SK-N-SH treated with all-trans-retinoic acid at 6 μM for 48 hours (cell line): ENCODE measurements at regions not wholly inside any gene's neighbourhood (a gene's known extent, or its start where the extent isn't known, plus 50 kb on each side); places are given as distances from the start of the nearest gene placed in this dataset.

Experiments used
- ATAC-seq: fragments of 200-7000 bp; cut with Tn5 transposase; 3 replicates; pipeline ENCODE4 v1.9.1; 2020; ENCODE audit warnings: mild to moderate bottlenecking, moderate library complexity
- ARNTL ChIP-seq: fragments of 450-650 bp; formaldehyde crosslinking; IDR thresholded peaks from 2 replicates; pipeline ENCODE4 v1.5.0; 2020; ENCODE audit warnings: low read depth, mild to moderate bottlenecking, moderate library complexity, borderline replicate concordance
- BACH2 ChIP-seq: fragments of 250-450 bp; sonication (Bioruptor Pico); IDR thresholded peaks from 2 replicates; pipeline ENCODE4 v1.9.0; 2021; ENCODE audit warnings: mild to moderate bottlenecking, borderline replicate concordance
- CSDC2 ChIP-seq: fragments of 250-450 bp; sonication (Bioruptor Pico); IDR thresholded peaks from 2 replicates; pipeline ENCODE4 v1.5.0; 2020; ENCODE audit warnings: mild to moderate bottlenecking, moderate library complexity
- ESRRG ChIP-seq: fragments of 250-450 bp; sonication (Bioruptor Pico); IDR thresholded peaks from 2 replicates; pipeline ENCODE4 v1.6.1; 2021; ENCODE audit warnings: mild to moderate bottlenecking
- GLIS3 ChIP-seq: fragments of 250-450 bp; sonication (Bioruptor Pico); IDR thresholded peaks from 2 replicates; pipeline ENCODE4 v1.5.0; 2020; ENCODE audit warnings: mild to moderate bottlenecking, moderate library complexity
- ISL1 ChIP-seq: fragments of 250-450 bp; sonication (Bioruptor Pico); IDR thresholded peaks from 2 replicates; pipeline ENCODE4 v2.1.2; 2022; ENCODE audit warnings: mild to moderate bottlenecking, moderate library complexity
- OSR1 ChIP-seq: fragments of 250-450 bp; sonication (Bioruptor Pico); IDR thresholded peaks from 2 replicates; pipeline ENCODE4 v1.8.0; 2022; ENCODE audit warnings: moderate library complexity, mild to moderate bottlenecking, inconsistent platforms
- PPARA ChIP-seq: fragments of 250-450 bp; sonication (Bioruptor Pico); IDR thresholded peaks from 2 replicates; pipeline ENCODE4 v1.5.0; 2020; ENCODE audit warnings: mild to moderate bottlenecking, borderline replicate concordance
- RARB ChIP-seq: fragments of 250-450 bp; sonication (Bioruptor Pico); IDR thresholded peaks from 2 replicates; pipeline ENCODE4 v1.8.0; 2021; ENCODE audit warnings: mild to moderate bottlenecking, moderate library complexity
- SNAI2 ChIP-seq: fragments of 250-450 bp; sonication (Bioruptor Pico); IDR thresholded peaks from 2 replicates; pipeline ENCODE4 v1.5.0; 2020; ENCODE audit warnings: mild to moderate bottlenecking, moderate library complexity
- TCF4 ChIP-seq: fragments of 250-450 bp; sonication (Bioruptor Pico); IDR thresholded peaks from 2 replicates; pipeline ENCODE4 v1.8.0; 2021; ENCODE audit warnings: mild to moderate bottlenecking, moderate library complexity, borderline replicate concordance
- TOX ChIP-seq: fragments of 250-450 bp; sonication (Bioruptor Pico); IDR thresholded peaks from 2 replicates; pipeline ENCODE4 v1.8.0; 2021; ENCODE audit warnings: mild to moderate bottlenecking, moderate library complexity, borderline replicate concordance
- ZC3H10 ChIP-seq: fragments of 250-450 bp; sonication (Bioruptor Pico); IDR thresholded peaks from 2 replicates; pipeline ENCODE4 v1.5.1; 2021; ENCODE audit warnings: mild to moderate bottlenecking, moderate library complexity
- ZFP3 ChIP-seq: fragments of 250-450 bp; sonication (Bioruptor Pico); IDR thresholded peaks from 2 replicates; pipeline ENCODE4 v1.5.0; 2020; ENCODE audit warnings: mild to moderate bottlenecking, moderate library complexity
- ZNF565 ChIP-seq: fragments of 450-650 bp; formaldehyde crosslinking; conservative IDR thresholded peaks from 2 replicates; pipeline ENCODE4 v1.5.0; 2020; ENCODE audit warnings: low read depth, mild to moderate bottlenecking, moderate library complexity
- ZNF70 ChIP-seq: fragments of 450-650 bp; formaldehyde crosslinking; IDR thresholded peaks from 2 replicates; pipeline ENCODE4 v1.5.0; 2020; ENCODE audit warnings: mild to moderate bottlenecking, moderate library complexity
- ZNF8 ChIP-seq: fragments of 450-650 bp; formaldehyde crosslinking; IDR thresholded peaks from 2 replicates; pipeline ENCODE4 v1.5.0; 2020; ENCODE audit warnings: mild to moderate bottlenecking, moderate library complexity
- TF ChIP-seq, protein P1 (sequence below): fragments of 250-450 bp; sonication (Bioruptor Pico); IDR thresholded peaks from 2 replicates; pipeline ENCODE4 v1.5.1; 2020; ENCODE audit warnings: low read depth, mild to moderate bottlenecking, moderate library complexity
- TF ChIP-seq, protein P2 (sequence below): fragments of 250-450 bp; sonication (Bioruptor Pico); IDR thresholded peaks from 2 replicates; pipeline ENCODE4 v1.5.0; 2020; ENCODE audit warnings: mild to moderate bottlenecking, moderate library complexity
- TF ChIP-seq, protein P3 (sequence below): fragments of 250-450 bp; sonication (Bioruptor Pico); IDR thresholded peaks from 2 replicates; pipeline ENCODE4 v1.8.0; 2020; ENCODE audit warnings: mild to moderate bottlenecking, moderate library complexity, borderline replicate concordance

DNA sequence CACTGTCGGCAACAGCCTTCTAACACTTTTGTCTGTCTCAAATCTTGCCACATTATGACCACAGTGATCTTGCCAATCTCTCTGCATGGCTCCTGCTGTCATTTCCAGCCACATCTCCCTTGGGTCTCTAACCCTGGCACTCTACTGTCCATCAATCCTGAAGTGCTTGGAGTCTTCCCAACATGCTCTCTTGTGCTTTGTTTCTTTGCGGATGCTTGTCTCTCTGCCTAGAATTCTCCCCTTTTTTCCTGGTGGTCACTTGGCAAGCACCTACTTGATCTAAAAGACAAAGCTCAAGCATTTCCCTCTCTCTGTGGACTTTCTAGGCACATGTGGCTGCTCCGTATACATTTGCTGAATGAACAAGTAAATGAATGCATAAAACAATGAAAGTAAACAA, 290.7 kb upstream of the MAP3K7 start:
- no peak for ATAC-seq
- TF ChIP-seq, protein P1, sequence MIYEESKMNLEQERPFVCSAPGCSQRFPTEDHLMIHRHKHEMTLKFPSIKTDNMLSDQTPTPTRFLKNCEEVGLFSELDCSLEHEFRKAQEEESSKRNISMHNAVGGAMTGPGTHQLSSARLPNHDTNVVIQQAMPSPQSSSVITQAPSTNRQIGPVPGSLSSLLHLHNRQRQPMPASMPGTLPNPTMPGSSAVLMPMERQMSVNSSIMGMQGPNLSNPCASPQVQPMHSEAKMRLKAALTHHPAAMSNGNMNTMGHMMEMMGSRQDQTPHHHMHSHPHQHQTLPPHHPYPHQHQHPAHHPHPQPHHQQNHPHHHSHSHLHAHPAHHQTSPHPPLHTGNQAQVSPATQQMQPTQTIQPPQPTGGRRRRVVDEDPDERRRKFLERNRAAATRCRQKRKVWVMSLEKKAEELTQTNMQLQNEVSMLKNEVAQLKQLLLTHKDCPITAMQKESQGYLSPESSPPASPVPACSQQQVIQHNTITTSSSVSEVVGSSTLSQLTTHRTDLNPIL (CRISPR knock-in tag): no peak
- TF ChIP-seq ARNTL (CRISPR knock-in tag) (no peak), GLIS3 (CRISPR knock-in tag) (no peak), ZNF8 (no peak), ISL1 (CRISPR knock-in tag) (no peak), TOX (CRISPR knock-in tag) (no peak), ZNF565 (no peak), BACH2 (CRISPR knock-in tag) (no peak), ESRRG (CRISPR knock-in tag) (no peak)
- TF ChIP-seq, protein P2, sequence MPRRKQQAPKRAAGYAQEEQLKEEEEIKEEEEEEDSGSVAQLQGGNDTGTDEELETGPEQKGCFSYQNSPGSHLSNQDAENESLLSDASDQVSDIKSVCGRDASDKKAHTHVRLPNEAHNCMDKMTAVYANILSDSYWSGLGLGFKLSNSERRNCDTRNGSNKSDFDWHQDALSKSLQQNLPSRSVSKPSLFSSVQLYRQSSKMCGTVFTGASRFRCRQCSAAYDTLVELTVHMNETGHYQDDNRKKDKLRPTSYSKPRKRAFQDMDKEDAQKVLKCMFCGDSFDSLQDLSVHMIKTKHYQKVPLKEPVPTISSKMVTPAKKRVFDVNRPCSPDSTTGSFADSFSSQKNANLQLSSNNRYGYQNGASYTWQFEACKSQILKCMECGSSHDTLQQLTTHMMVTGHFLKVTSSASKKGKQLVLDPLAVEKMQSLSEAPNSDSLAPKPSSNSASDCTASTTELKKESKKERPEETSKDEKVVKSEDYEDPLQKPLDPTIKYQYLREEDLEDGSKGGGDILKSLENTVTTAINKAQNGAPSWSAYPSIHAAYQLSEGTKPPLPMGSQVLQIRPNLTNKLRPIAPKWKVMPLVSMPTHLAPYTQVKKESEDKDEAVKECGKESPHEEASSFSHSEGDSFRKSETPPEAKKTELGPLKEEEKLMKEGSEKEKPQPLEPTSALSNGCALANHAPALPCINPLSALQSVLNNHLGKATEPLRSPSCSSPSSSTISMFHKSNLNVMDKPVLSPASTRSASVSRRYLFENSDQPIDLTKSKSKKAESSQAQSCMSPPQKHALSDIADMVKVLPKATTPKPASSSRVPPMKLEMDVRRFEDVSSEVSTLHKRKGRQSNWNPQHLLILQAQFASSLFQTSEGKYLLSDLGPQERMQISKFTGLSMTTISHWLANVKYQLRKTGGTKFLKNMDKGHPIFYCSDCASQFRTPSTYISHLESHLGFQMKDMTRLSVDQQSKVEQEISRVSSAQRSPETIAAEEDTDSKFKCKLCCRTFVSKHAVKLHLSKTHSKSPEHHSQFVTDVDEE (CRISPR knock-in tag): no peak

GRCh38 chr6:90874931-90875330, 288.1 kb upstream of the MAP3K7 start:
- ATAC-seq: no peak
- TF ChIP-seq ISL1 (CRISPR knock-in tag): no peak
- no peak for TF ChIP-seq ESRRG (CRISPR knock-in tag)
- no peak for TF ChIP-seq ZFP3
- no peak for TF ChIP-seq SNAI2 (CRISPR knock-in tag)
- TF ChIP-seq, protein P3, sequence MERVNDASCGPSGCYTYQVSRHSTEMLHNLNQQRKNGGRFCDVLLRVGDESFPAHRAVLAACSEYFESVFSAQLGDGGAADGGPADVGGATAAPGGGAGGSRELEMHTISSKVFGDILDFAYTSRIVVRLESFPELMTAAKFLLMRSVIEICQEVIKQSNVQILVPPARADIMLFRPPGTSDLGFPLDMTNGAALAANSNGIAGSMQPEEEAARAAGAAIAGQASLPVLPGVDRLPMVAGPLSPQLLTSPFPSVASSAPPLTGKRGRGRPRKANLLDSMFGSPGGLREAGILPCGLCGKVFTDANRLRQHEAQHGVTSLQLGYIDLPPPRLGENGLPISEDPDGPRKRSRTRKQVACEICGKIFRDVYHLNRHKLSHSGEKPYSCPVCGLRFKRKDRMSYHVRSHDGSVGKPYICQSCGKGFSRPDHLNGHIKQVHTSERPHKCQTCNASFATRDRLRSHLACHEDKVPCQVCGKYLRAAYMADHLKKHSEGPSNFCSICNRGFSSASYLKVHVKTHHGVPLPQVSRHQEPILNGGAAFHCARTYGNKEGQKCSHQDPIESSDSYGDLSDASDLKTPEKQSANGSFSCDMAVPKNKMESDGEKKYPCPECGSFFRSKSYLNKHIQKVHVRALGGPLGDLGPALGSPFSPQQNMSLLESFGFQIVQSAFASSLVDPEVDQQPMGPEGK (CRISPR knock-in tag): no peak
- no peak for TF ChIP-seq ARNTL (CRISPR knock-in tag)
- TF ChIP-seq CSDC2 (CRISPR knock-in tag): no peak
- no peak for TF ChIP-seq ZNF8
- TF ChIP-seq, protein P2 (CRISPR knock-in tag): no peak
- no peak for TF ChIP-seq OSR1 (CRISPR knock-in tag)
- no peak for TF ChIP-seq PPARA
- no peak for TF ChIP-seq TOX (CRISPR knock-in tag)
- TF ChIP-seq RARB: no peak
- no peak for TF ChIP-seq ZC3H10 (CRISPR knock-in tag)
- TF ChIP-seq ZNF70 (CRISPR knock-in tag): no peak

GRCh38 chr6:90872981-90873380, 286.1 kb upstream of the MAP3K7 start:
- TF ChIP-seq SNAI2 (CRISPR knock-in tag): no peak
- ATAC-seq: no peak

DNA sequence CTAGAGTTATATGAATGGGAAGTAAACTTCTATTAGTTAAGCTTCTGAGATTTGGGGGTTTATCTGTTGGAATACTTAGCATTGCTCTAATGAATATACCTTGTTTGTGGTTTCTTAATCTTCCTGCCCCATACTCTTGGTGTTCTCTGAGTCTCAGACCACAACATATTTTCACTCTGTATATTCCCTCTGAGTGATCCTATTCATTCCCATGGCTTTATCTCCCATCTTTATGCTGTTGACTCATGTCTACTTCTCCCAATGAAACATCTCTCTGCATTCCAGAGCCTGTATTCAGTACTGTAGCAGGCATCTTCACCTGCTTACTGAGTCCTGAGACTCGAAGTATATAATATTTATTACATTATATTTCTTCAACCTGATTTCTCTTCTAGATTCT, 283.7 kb upstream of the MAP3K7 start:
- no peak for ATAC-seq
- TF ChIP-seq TCF4 (CRISPR knock-in tag): no peak
- TF ChIP-seq, protein P2 (CRISPR knock-in tag): no peak
- TF ChIP-seq BACH2 (CRISPR knock-in tag): no peak
- TF ChIP-seq SNAI2 (CRISPR knock-in tag): no peak
